Suprapubic skin (tissue), 3 donors: ENCODE measurements at regions not wholly inside any gene's neighbourhood (a gene's known extent, or its start where the extent isn't known, plus 50 kb on each side); places are given as distances from the start of the nearest gene placed in this dataset.

Experiments
- CTCF ChIP-seq, 2 donors: fragments of 200-600 bp in 1 of 2; fragments of 450-650 bp in 1 of 2; sonication (generic) in 1 of 2; IDR thresholded peaks; one replicate each; pipeline ENCODE4 v1.5.1; 2016 to 2019; ENCODE audit warnings: antibody characterized with exemption in 2 of 2, mild to moderate bottlenecking in 1 of 2, moderate library complexity in 1 of 2
- POLR2AphosphoS5 ChIP-seq, 3 donors: sonication (generic); formaldehyde crosslinking; IDR thresholded peaks; one replicate each; pipeline ENCODE4 v1.6.1; 2017; ENCODE audit warnings: antibody characterized with exemption in 3 of 3

- TF ChIP-seq CTCF (IDR thresholded peaks at IDR 0.05): no peak
- no peak for TF ChIP-seq POLR2AphosphoS5 (IDR thresholded peaks at IDR 0.05)
Observed at GRCh38 chr13:103514188-103514587, 448.0 kb upstream of the SLC10A2 start.
